RWPE1 (cell line): ENCODE measurements at regions not wholly inside any gene's neighbourhood (a gene's known extent, or its start where the extent isn't known, plus 50 kb on each side); places are given as distances from the start of the nearest gene placed in this dataset.

ENCODE experiments used
- CTCF ChIA-PET: fragments of 350-600 bp; sonication (Branson Sonifier 250); formaldehyde crosslinking; extraction: SDS; loops from one replicate; lab custom pipeline; 2021; lab: Yijun Ruan, JAX
- POLR2A ChIA-PET: fragments of 400-600 bp; formaldehyde crosslinking; extraction: SDS; loops from one replicate; lab custom pipeline; 2020; ENCODE audit warnings: antibody characterized with exemption; ENCODE audit not compliant: low non-redundant PET; lab: Yijun Ruan, JAX
- DNase-seq: peaks from one replicate; pipeline ENCODE4 v3.0.0; 2012; ENCODE audit warnings: low spot score
- H3K27ac ChIP-seq: fragments of 450-650 bp; 2 replicates; pipeline ENCODE4 v1.5.1; 2017
- TF ChIP-seq, protein P1 (sequence below): fragments of 450-650 bp; conservative IDR thresholded peaks from 2 replicates; pipeline ENCODE4 v1.5.1; 2017; ENCODE audit warnings: low read depth, mild to moderate bottlenecking

DNA sequence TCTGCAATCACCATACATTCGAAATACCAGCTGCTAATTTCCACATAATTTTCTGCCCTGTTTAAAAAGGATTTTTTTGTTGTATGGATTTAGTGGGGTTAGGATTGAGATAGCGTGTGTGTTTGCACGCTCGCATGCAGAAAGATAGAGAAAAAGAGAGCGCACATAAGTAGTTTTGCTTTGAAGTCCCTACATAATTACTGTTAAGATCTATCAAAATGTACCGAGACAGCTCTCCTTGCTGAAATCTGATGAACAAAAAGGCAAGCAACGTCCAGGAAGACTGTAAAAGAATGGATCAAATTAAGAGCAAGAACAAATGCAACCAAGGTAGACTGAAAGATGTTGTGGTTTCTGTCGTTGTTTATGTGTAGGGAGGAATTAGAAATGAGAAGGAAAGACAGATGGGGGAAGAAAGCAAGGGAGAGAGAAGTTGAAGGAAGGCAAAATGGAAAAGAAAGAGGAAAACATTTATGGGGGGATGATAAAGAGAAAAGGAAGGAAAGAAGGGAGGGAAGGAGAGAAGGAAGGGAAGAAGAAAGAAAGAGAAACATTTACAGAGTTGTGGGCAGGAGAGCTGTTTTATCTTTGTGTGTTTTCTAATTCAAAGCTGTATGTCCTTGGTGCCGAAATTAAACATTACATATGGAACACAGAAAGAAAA, 522.3 kb downstream of the MED13L start:
- no peak for DNase-seq

DNA sequence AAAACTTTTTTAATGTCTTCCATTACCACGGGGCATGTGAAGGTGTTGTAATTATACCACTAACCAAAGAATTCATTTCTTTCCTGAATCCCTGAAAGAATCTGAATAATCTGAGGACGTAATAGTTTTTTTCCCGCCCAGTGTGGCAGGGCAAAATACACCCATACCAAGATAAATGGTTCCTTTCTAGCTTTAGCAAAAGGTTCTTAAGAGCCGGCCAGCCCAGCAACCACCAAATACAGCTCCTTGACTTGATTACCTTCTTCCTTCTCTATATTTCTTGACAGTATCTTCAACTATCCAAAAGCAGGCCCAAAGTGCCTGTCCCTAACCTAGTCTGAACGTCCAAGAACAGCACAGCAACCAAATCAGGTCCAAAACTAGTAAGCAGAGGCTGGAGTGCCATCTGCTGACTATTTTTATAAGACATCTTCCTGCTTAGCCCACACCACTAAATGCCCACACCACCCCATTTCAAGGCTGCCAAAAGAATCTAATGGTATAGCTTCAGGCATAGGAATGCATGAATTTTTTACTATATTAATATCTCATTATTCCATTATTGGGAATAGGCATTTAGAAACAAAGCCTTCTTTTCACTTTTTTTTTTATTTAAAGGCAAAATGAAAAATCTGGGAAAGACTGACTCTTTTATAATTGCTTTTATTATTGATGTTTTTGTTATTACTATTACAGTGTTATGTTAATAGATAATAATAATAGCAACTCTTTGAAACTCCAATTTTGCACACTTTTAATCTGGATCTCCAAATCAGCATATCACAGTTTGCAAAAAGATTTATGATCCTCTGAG, 524.4 kb downstream of the MED13L start:
- peak; percentile 54 for DNase-seq
- ChIA-PET POLR2A (no interaction called here), CTCF (interaction anchor here (0.6 to 1.2 kb wide), 9 partner anchors 166 to 1090 kb away, joined by 3 to 6 read pairs (median 3); no protein-coding TSS in a partner anchor)
- no peak overlapping the region for H3K27ac ChIP-seq
- TF ChIP-seq, protein P1, sequence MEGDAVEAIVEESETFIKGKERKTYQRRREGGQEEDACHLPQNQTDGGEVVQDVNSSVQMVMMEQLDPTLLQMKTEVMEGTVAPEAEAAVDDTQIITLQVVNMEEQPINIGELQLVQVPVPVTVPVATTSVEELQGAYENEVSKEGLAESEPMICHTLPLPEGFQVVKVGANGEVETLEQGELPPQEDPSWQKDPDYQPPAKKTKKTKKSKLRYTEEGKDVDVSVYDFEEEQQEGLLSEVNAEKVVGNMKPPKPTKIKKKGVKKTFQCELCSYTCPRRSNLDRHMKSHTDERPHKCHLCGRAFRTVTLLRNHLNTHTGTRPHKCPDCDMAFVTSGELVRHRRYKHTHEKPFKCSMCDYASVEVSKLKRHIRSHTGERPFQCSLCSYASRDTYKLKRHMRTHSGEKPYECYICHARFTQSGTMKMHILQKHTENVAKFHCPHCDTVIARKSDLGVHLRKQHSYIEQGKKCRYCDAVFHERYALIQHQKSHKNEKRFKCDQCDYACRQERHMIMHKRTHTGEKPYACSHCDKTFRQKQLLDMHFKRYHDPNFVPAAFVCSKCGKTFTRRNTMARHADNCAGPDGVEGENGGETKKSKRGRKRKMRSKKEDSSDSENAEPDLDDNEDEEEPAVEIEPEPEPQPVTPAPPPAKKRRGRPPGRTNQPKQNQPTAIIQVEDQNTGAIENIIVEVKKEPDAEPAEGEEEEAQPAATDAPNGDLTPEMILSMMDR: peak; percentile 78

More for the DNA sequence above, 522.3 kb downstream of the MED13L start:
- no peak overlapping the region for H3K27ac ChIP-seq
- POLR2A ChIA-PET: no interaction called here
- CTCF ChIA-PET: interaction anchor here (0.6 to 1.3 kb wide), 3 partner anchors 13 to 1093 kb away, joined by 3 to 4 read pairs (median 3); no protein-coding TSS in a partner anchor
- TF ChIP-seq, protein P1: no peak

DNA sequence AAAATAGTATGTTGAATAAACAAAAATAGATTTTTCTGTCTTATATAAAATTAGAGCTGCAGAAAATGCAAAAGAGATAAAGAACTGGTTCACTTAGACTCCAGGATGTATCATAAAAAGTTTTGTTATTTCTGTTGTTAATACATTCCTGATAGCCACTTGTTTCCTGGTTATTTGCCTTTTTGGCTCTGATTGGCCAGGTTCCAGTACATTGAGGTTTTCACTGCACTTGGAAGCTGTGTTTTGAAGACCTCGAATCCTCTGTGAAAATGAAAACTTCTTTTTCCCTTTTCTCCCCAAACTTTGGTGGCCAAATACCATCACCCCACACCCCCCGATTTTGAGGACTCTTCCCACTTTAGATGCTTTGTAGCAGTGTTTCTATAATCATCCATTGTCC, 525.3 kb downstream of the MED13L start:
- CTCF ChIA-PET: interaction anchor here (0.6 kb wide), 1 partner anchor 317 kb away, joined by 6 read pairs; no protein-coding TSS in a partner anchor
- H3K27ac ChIP-seq: no peak overlapping the region
- no peak for DNase-seq
- POLR2A ChIA-PET: no interaction called here
- TF ChIP-seq, protein P1: no peak

- ChIA-PET CTCF (no interaction called here), POLR2A (no interaction called here)
- no peak for DNase-seq
- TF ChIP-seq, protein P1: no peak
- no peak overlapping the region for H3K27ac ChIP-seq
Measured at GRCh38 chr12:115750340-115750739, 527.2 kb downstream of the MED13L start.

- TF ChIP-seq, protein P1: no peak
- CTCF ChIA-PET: no interaction called here
- POLR2A ChIA-PET: no interaction called here
- no peak for DNase-seq
- H3K27ac ChIP-seq: no peak overlapping the region
Measured at GRCh38 chr12:115749071-115749841, 528.2 kb downstream of the MED13L start.
